ENCODE measurements at regions not wholly inside any gene's neighbourhood (a gene's known extent, or its start where the extent isn't known, plus 50 kb on each side); places are given as distances from the start of the nearest gene placed in this dataset.

- no peak for TF ChIP-seq CTCF (IDR thresholded peaks at IDR 0.05; ENCODE audit: low read length)
- no peak for TF ChIP-seq EZH2 (optimal IDR thresholded peaks at IDR 0.05; ENCODE audit: low read depth, low read length)
Measured at GRCh38 chr5:155408465-155408864, 394.9 kb downstream of the KIF4B start.

All from MM.1S (cell line).